Caco-2 (cell line): ENCODE measurements at regions not wholly inside any gene's neighbourhood (a gene's known extent, or its start where the extent isn't known, plus 50 kb on each side); places are given as distances from the start of the nearest gene placed in this dataset.

Experiments used
- BruUV-seq: library from RNA; stranded (reverse); fragments of 400-500 nt; replicated peaks from 2 replicates; lab custom pipeline; 2021; lab: Mats Ljungman, UMichigan
- CTCF ChIA-PET: fragments of 300-600 bp; sonication (Branson Sonifier 250); formaldehyde crosslinking; loops from one replicate; lab custom pipeline; 2022; ENCODE audit warnings: antibody characterized with exemption; lab: Charles Lee
- POLR2A ChIA-PET: fragments of 300-600 bp; sonication (Branson Sonifier 250); formaldehyde crosslinking; loops from one replicate; lab custom pipeline; 2022; ENCODE audit warnings: antibody characterized with exemption; lab: Charles Lee
- DNase-seq, 2 experiments: peaks; one replicate each; pipeline versions ENCODE4 v3.0.0 to v3.0.0-alpha.2; 2020 to 2022
- H3K27me3 ChIP-seq: replicated peaks from 2 replicates; pipeline ENCODE4 v1.6.0; 2011; ENCODE audit warnings: low read length; ENCODE audit not compliant: control insufficient read depth, insufficient read depth
- H3K36me3 ChIP-seq: 2 replicates; pipeline ENCODE4 v1.5.1; 2011; ENCODE audit warnings: low read length; ENCODE audit not compliant: control insufficient read depth, insufficient read depth
- H3K4me1 ChIP-seq: fragments of 250-450 bp; sonication (Bioruptor Pico); 2 replicates; pipeline ENCODE4 v1.5.1; 2020; ENCODE audit warnings: mild to moderate bottlenecking
- H3K4me3 ChIP-seq: 2 replicates; pipeline ENCODE4 v1.5.1; 2011; ENCODE audit warnings: low read depth, mild to moderate bottlenecking, control low read depth, low read length
- H3K9me3 ChIP-seq: fragments of 250-450 bp; sonication (Bioruptor Pico); 2 replicates; pipeline ENCODE4 v1.5.1; 2020; ENCODE audit warnings: mild to moderate bottlenecking, moderate library complexity
- H3K27ac Mint-ChIP-seq: one replicate; pipeline ENCODE4 v1.8.0; 2022; ENCODE audit warnings: mixed read lengths; ENCODE audit not compliant: unreplicated experiment
- H3K27me3 Mint-ChIP-seq: one replicate; pipeline ENCODE4 v1.8.0; 2022; ENCODE audit warnings: mixed read lengths; ENCODE audit not compliant: insufficient read depth, unreplicated experiment
- H3K36me3 Mint-ChIP-seq: one replicate; pipeline ENCODE4 v1.8.0; 2022; ENCODE audit warnings: mild to moderate bottlenecking, mixed read lengths; ENCODE audit not compliant: insufficient read depth, unreplicated experiment
- H3K4me1 Mint-ChIP-seq: one replicate; pipeline ENCODE4 v1.8.0; 2022; ENCODE audit warnings: low read depth, mixed read lengths; ENCODE audit not compliant: unreplicated experiment
- H3K4me3 Mint-ChIP-seq: one replicate; pipeline ENCODE4 v1.8.0; 2022; ENCODE audit warnings: mild to moderate bottlenecking, moderate library complexity, mixed read lengths; ENCODE audit not compliant: unreplicated experiment
- H3K9me3 Mint-ChIP-seq: one replicate; pipeline ENCODE4 v1.8.0; 2022; ENCODE audit warnings: mixed read lengths; ENCODE audit not compliant: unreplicated experiment
- intact Hi-C: fragments of 100-400 bp; cut with micrococcal nuclease; formaldehyde crosslinking; loops from one replicate; pipeline ENCODE4 v1.10.0; 2022; ENCODE audit not compliant: unreplicated experiment
- TF ChIP-seq, protein P1 (sequence below), 2 experiments: fragments of 200-600 bp in 1 of 2; IDR thresholded peaks; 1 replicate in 1 of 2; 2 replicates in 1 of 2; pipeline versions ENCODE4 v1.5.1 to v1.8.0; 2011 to 2022; ENCODE audit warnings: antibody characterized with exemption in 1 of 2, control low read depth in 1 of 2, inconsistent platforms in 1 of 2, low read depth in 1 of 2, low read length in 1 of 2, mild to moderate bottlenecking in 1 of 2, moderate library complexity in 1 of 2; ENCODE audit not compliant: insufficient read depth in 1 of 2, severe bottlenecking in 1 of 2, unreplicated experiment in 1 of 2

DNA sequence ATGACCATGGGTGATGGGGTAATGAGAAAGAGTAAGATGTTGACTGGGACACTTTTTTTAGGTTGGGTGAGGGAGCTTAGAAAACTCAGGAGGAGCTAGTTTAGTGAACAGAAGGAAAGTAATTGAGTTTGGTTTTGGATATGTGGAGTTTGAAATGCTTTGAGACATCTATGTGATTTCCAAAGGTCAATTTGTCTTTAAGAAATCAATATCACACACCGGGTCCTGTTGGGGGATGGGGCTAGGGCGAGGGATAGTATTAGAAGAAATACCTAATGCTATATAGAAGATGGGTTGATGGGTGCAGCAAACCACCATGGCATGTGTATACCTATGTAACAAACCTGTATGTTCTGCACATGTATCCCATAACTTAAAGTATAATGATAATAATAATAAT is 118.4 kb downstream of the ASCL1 start:
- CTCF ChIA-PET: no interaction called here
- Histone ChIP-seq H3K4me3 (no peak overlapping the region), H3K27me3 (no peaks in the 10 kb centered on the region), H3K4me1 (no peaks in the 10 kb centered on the region), H3K36me3 (no peaks in the 10 kb centered on the region), H3K9me3 (no peaks in the 10 kb centered on the region)
- Mint-ChIP-seq H3K36me3 (no peaks in the 10 kb centered on the region), H3K27ac (no peak overlapping the region), H3K4me1 (no peaks in the 10 kb centered on the region), H3K4me3 (no peak overlapping the region), H3K9me3 (peaks cover 4% of the 10 kb centered on the region), H3K27me3 (no peaks in the 10 kb centered on the region)
- BruUV-seq: no TSS peak
- intact Hi-C loops: no loop called here
- DNase-seq: no peak
- TF ChIP-seq, protein P1, sequence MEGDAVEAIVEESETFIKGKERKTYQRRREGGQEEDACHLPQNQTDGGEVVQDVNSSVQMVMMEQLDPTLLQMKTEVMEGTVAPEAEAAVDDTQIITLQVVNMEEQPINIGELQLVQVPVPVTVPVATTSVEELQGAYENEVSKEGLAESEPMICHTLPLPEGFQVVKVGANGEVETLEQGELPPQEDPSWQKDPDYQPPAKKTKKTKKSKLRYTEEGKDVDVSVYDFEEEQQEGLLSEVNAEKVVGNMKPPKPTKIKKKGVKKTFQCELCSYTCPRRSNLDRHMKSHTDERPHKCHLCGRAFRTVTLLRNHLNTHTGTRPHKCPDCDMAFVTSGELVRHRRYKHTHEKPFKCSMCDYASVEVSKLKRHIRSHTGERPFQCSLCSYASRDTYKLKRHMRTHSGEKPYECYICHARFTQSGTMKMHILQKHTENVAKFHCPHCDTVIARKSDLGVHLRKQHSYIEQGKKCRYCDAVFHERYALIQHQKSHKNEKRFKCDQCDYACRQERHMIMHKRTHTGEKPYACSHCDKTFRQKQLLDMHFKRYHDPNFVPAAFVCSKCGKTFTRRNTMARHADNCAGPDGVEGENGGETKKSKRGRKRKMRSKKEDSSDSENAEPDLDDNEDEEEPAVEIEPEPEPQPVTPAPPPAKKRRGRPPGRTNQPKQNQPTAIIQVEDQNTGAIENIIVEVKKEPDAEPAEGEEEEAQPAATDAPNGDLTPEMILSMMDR (IDR thresholded peaks at IDR 0.05; ENCODE audit: insufficient read depth in 1 of 2, low read depth in 1 of 2, low read length in 1 of 2, severe bottlenecking in 1 of 2, unreplicated experiment in 1 of 2): no peak
- POLR2A ChIA-PET: no interaction called here

DNA sequence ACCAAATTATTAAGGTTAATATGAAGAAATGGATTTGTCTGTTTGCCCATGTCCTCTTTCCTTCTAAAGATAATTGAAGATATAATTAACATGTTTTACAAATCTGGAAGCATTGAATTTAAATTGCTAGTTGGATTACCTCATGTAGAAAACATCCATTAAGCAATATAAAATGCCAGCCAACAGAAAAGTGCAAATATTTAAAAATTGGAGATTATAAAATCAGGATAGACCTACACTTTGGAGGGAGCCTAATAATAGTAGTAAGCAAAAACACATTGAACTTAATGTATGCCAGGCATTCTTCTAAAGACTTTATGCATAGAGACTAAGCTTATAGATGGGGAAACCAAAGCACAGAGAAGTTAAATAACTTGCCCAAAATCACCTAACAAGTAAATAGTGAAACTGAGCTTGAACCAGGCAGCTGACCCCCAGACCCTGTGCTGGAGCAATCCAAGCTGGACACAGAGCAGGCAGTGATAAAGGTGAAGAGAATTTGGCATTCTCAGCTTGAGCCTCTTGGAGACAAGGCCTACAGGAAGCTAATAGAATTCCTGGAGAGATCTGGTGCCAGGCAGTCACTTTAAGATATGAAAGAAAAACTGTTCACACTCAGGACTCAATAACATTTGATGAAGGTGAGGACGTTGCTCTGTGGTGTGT is 119.8 kb downstream of the ASCL1 start:
- ChIA-PET POLR2A (no interaction called here), CTCF (no interaction called here)
- Histone ChIP-seq H3K4me1 (no peaks in the 10 kb centered on the region), H3K27me3 (no peaks in the 10 kb centered on the region), H3K9me3 (peaks cover 5% of the 10 kb centered on the region; the same call in 1 of the 2 replicates), H3K4me3 (no peak overlapping the region), H3K36me3 (no peaks in the 10 kb centered on the region)
- DNase-seq: no peak
- Mint-ChIP-seq H3K4me3 (no peak overlapping the region), H3K36me3 (no peaks in the 10 kb centered on the region), H3K9me3 (peaks cover 18% of the 10 kb centered on the region), H3K27ac (no peak overlapping the region), H3K27me3 (no peaks in the 10 kb centered on the region), H3K4me1 (no peaks in the 10 kb centered on the region)
- TF ChIP-seq, protein P1 (IDR thresholded peaks at IDR 0.05; ENCODE audit: insufficient read depth in 1 of 2, low read depth in 1 of 2, low read length in 1 of 2, severe bottlenecking in 1 of 2, unreplicated experiment in 1 of 2): no peak
- BruUV-seq: no TSS peak
- intact Hi-C loops: no loop called here

DNA sequence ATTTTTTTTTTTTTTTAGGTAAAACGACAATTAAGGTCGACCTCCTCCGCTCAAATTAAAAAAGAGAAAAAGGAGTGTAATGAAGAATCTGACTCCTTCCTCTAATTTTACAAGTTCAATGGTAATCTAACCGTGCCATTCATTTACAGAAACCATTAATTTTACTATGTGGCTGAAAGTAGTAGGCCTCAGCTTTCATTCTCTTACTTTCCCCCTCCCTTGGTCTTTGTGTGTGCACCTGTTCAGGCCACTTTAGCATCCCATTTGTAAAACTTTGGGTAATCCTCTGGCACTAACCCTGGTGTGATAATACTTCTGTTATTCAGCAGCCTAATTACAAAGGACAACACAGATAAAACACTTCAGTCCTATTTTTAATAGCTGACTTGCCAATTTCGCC is 128.1 kb downstream of the ASCL1 start:
- Mint-ChIP-seq H3K4me1 (no peaks in the 10 kb centered on the region), H3K36me3 (no peaks in the 10 kb centered on the region), H3K27ac (no peak overlapping the region), H3K27me3 (no peaks in the 10 kb centered on the region), H3K4me3 (no peak overlapping the region), H3K9me3 (peaks cover 23% of the 10 kb centered on the region)
- peaks cover 5% of the 10 kb centered on the region; the same call in 1 of the 2 replicates for H3K9me3 ChIP-seq
- no peak overlapping the region for H3K4me3 ChIP-seq
- TF ChIP-seq, protein P1 (IDR thresholded peaks at IDR 0.05; ENCODE audit: insufficient read depth in 1 of 2, low read depth in 1 of 2, low read length in 1 of 2, severe bottlenecking in 1 of 2, unreplicated experiment in 1 of 2): no peak
- POLR2A ChIA-PET: no interaction called here
- intact Hi-C loops: no loop called here
- H3K4me1 ChIP-seq: no peaks in the 10 kb centered on the region
- no peaks in the 10 kb centered on the region for H3K36me3 ChIP-seq
- H3K27me3 ChIP-seq: no peaks in the 10 kb centered on the region
- no TSS peak for BruUV-seq
- CTCF ChIA-PET: no interaction called here
- DNase-seq: no peak
